Endothelial cell of umbilical vein (primary cell): ENCODE measurements at regions not wholly inside any gene's neighbourhood (a gene's known extent, or its start where the extent isn't known, plus 50 kb on each side); places are given as distances from the start of the nearest gene placed in this dataset.

Experiments used
- BruUV-seq: library from RNA; stranded (reverse); fragments of 400-500 nt; replicated peaks from 2 replicates; lab custom pipeline; 2021; lab: Mats Ljungman, UMichigan
- CTCF ChIA-PET: fragments of 300-600, 350-600 bp; sonication (Branson Sonifier 250); formaldehyde crosslinking; loops from one replicate; lab custom pipeline; 2021; ENCODE audit warnings: antibody characterized with exemption, inconsistent platforms; lab: Charles Lee
- POLR2A ChIA-PET: fragments of 300-600, 350-600 bp; sonication (Branson Sonifier 250); formaldehyde crosslinking; loops from one replicate; lab custom pipeline; 2021; ENCODE audit warnings: antibody characterized with exemption, inconsistent platforms; lab: Charles Lee
- DNase-seq: peaks from one replicate; pipeline ENCODE4 v3.0.0-alpha.2; 2011; ENCODE audit warnings: low read depth, low spot score
- FAIRE-seq: peaks from 2 replicates; lab custom pipeline; 2011; peaks lifted over from hg19 to GRCh38; lab: Jason Lieb, UNC
- H2AFZ ChIP-seq: 2 replicates; pipeline ENCODE4 v1.6.0; 2012; ENCODE audit warnings: low read depth, low read length, control low read depth, inconsistent platforms
- H3K27ac ChIP-seq: 2 replicates; pipeline ENCODE4 v1.5.1; 2011; ENCODE audit warnings: low read depth, mild to moderate bottlenecking, control low read depth, low read length, moderate library complexity; ENCODE audit not compliant: insufficient read depth
- H3K27me3 ChIP-seq, 2 experiments: 2 replicates each; pipeline versions ENCODE4 v1.6.0 to v1.6.1; 2011; ENCODE audit warnings: low read length in 2 of 2, mixed read lengths in 1 of 2; ENCODE audit not compliant: control insufficient read depth in 2 of 2, insufficient read depth in 2 of 2
- H3K36me3 ChIP-seq, 2 experiments: 2 replicates in 1 of 2; 3 replicates in 1 of 2; pipeline ENCODE4 v1.5.1; 2011; ENCODE audit warnings: low read length in 2 of 2, mild to moderate bottlenecking in 1 of 2, moderate library complexity in 1 of 2; ENCODE audit not compliant: control insufficient read depth in 2 of 2, insufficient read depth in 2 of 2; ENCODE audit errors: extremely low read depth in 1 of 2
- H3K4me1 ChIP-seq: 3 replicates; pipeline ENCODE4 v1.5.1; 2011; ENCODE audit warnings: mild to moderate bottlenecking, low read length; ENCODE audit not compliant: control insufficient read depth, insufficient read depth; ENCODE audit errors: extremely low read depth
- H3K4me2 ChIP-seq: 2 replicates; pipeline ENCODE4 v1.6.1; 2011; ENCODE audit warnings: low read length, control low read depth, mixed read lengths; ENCODE audit not compliant: insufficient read depth
- H3K4me3 ChIP-seq, 3 experiments: fragments of 200-600 bp in 1 of 3; sonication (generic), shearing (Covaris generic) in 1 of 3; replicated peaks in 1 of 3; 2 replicates each; pipeline ENCODE4 v1.5.1; 2011 to 2016; ENCODE audit warnings: control low read depth in 3 of 3, low read length in 3 of 3, mild to moderate bottlenecking in 2 of 3, inconsistent platforms in 1 of 3, low read depth in 1 of 3, moderate library complexity in 1 of 3; ENCODE audit not compliant: insufficient read depth in 1 of 3
- H3K79me2 ChIP-seq: 2 replicates; pipeline ENCODE4 v1.6.0; 2012; ENCODE audit warnings: low read length, inconsistent platforms; ENCODE audit not compliant: control insufficient read depth, insufficient read depth
- H3K9ac ChIP-seq: replicated peaks from 2 replicates; pipeline ENCODE3; 2011; ENCODE audit warnings: low read length, control low read depth; ENCODE audit not compliant: insufficient read depth; ENCODE audit errors: extremely low read depth
- H3K9me1 ChIP-seq: replicated peaks from 3 replicates; pipeline ENCODE4 v1.6.0; 2011; ENCODE audit warnings: mild to moderate bottlenecking, low read length; ENCODE audit not compliant: control insufficient read depth, insufficient read depth; ENCODE audit errors: extremely low read depth
- H3K9me3 ChIP-seq: replicated peaks from 2 replicates; pipeline ENCODE4 v1.5.1; 2012; ENCODE audit warnings: low read length, inconsistent platforms; ENCODE audit not compliant: control insufficient read depth, insufficient read depth
- H4K20me1 ChIP-seq: replicated peaks from 2 replicates; pipeline ENCODE3; 2011; ENCODE audit warnings: mild to moderate bottlenecking, low read length; ENCODE audit not compliant: control insufficient read depth, insufficient read depth; ENCODE audit errors: extremely low read depth
- EZH2 ChIP-seq: IDR thresholded peaks from 2 replicates; pipeline ENCODE4 v1.6.1; 2012; ENCODE audit warnings: borderline replicate concordance, low read depth, mild to moderate bottlenecking, moderate library complexity, low read length, inconsistent platforms; ENCODE audit not compliant: severe bottlenecking
- FOS ChIP-seq: IDR thresholded peaks from 2 replicates; pipeline ENCODE4 v1.6.1; 2011; ENCODE audit warnings: mild to moderate bottlenecking, low read length, moderate library complexity, borderline replicate concordance; ENCODE audit not compliant: insufficient read depth
- GATA2 ChIP-seq: IDR thresholded peaks from 2 replicates; pipeline ENCODE4 v1.7.0; 2011; ENCODE audit warnings: low read depth, mild to moderate bottlenecking, moderate library complexity, mixed read lengths, low read length; ENCODE audit not compliant: insufficient read length, insufficient read depth
- JUN ChIP-seq: IDR thresholded peaks from 2 replicates; pipeline ENCODE4 v1.6.1; 2011; ENCODE audit warnings: borderline replicate concordance, low read depth; ENCODE audit not compliant: insufficient read length, insufficient read depth
- MYC ChIP-seq: IDR thresholded peaks from one replicate; pipeline ENCODE4 v1.6.1; 2011; ENCODE audit warnings: mild to moderate bottlenecking, low read depth, low read length
- POLR2AphosphoS5 ChIP-seq: IDR thresholded peaks from 2 replicates; pipeline ENCODE4 v1.6.1; 2012; ENCODE audit warnings: low read depth, mild to moderate bottlenecking, control low read depth, low read length, moderate library complexity; ENCODE audit not compliant: insufficient read depth
- dilution Hi-C: fragments of 300-500 bp; cut with MboI; formaldehyde crosslinking; loops from one replicate; pipeline ENCODE4 v1.15.0; 2019; ENCODE audit warnings: low sequenced_read_pairs; ENCODE audit not compliant: extremely low pct_ligation_motif_present
- intact Hi-C: fragments of 100-400 bp; cut with micrococcal nuclease; formaldehyde crosslinking; loops from one replicate; pipeline ENCODE4 v1.10.0; 2022
- TF ChIP-seq, protein P1 (sequence below), 2 donors: IDR thresholded peaks; 1 replicate in 1 of 2; 2 replicates in 1 of 2; pipeline ENCODE4 v1.5.1; 2011; ENCODE audit warnings: low read length in 2 of 2, mild to moderate bottlenecking in 2 of 2, moderate library complexity in 2 of 2, control low read depth in 1 of 2, inconsistent platforms in 1 of 2, low read depth in 1 of 2; ENCODE audit not compliant: insufficient read depth in 1 of 2; ENCODE audit errors: extremely low read depth in 1 of 2
- TF ChIP-seq, protein P2 (sequence below): IDR thresholded peaks from 2 replicates; pipeline ENCODE4 v1.6.1; 2011; ENCODE audit not compliant: insufficient read depth, insufficient read length

DNA sequence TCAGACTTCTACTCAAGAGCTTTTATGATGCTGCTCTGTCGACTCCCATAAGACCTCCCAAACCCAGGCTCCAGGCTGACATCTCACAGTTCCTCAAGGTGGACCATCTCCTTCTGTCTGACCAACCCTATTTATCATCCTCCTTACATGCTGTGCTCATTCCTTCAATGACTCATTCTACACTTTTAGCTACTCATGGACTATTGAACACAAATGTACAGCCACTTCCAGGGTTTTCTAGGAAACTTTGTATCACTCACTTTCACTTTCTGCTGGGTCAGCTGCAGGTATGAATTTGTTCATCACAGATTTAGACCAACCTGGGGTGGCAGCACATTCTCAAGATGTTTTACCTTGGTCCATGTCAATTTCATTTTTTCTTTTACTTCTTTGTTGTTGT lies 162.4 kb upstream of the FAM20A start:
- Histone ChIP-seq H3K79me2 (no peaks in the 10 kb centered on the region), H3K9ac (no peak overlapping the region), H2AFZ (no peak overlapping the region), H3K36me3 (no peaks in the 10 kb centered on the region), H3K9me3 (no peaks in the 10 kb centered on the region), H3K4me2 (no peak overlapping the region), H3K4me1 (peaks cover 9% of the 10 kb centered on the region), H3K4me3 (no peak overlapping the region), H4K20me1 (no peaks in the 10 kb centered on the region), H3K27ac (no peak overlapping the region), H3K9me1 (no peaks in the 10 kb centered on the region), H3K27me3 (no peaks in the 10 kb centered on the region)
- ChIA-PET CTCF (interaction anchor here (1.0 to 5.2 kb wide), 3 partner anchors 9 to 483 kb away, joined by 3 to 40 read pairs (median 9); no protein-coding TSS in a partner anchor), POLR2A (no interaction called here)
- TF ChIP-seq, protein P1, sequence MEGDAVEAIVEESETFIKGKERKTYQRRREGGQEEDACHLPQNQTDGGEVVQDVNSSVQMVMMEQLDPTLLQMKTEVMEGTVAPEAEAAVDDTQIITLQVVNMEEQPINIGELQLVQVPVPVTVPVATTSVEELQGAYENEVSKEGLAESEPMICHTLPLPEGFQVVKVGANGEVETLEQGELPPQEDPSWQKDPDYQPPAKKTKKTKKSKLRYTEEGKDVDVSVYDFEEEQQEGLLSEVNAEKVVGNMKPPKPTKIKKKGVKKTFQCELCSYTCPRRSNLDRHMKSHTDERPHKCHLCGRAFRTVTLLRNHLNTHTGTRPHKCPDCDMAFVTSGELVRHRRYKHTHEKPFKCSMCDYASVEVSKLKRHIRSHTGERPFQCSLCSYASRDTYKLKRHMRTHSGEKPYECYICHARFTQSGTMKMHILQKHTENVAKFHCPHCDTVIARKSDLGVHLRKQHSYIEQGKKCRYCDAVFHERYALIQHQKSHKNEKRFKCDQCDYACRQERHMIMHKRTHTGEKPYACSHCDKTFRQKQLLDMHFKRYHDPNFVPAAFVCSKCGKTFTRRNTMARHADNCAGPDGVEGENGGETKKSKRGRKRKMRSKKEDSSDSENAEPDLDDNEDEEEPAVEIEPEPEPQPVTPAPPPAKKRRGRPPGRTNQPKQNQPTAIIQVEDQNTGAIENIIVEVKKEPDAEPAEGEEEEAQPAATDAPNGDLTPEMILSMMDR (IDR thresholded peaks at IDR 0.05; ENCODE audit: extremely low read depth in 1 of 2, insufficient read depth in 1 of 2, low read depth in 1 of 2, low read length in 2 of 2), result no peak
- TF ChIP-seq MYC, result no peak
- TF ChIP-seq GATA2, result no peak
- no peak for TF ChIP-seq POLR2AphosphoS5
- no peak for TF ChIP-seq EZH2
- TF ChIP-seq, protein P2, sequence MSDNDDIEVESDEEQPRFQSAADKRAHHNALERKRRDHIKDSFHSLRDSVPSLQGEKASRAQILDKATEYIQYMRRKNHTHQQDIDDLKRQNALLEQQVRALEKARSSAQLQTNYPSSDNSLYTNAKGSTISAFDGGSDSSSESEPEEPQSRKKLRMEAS, result no peak
- TF ChIP-seq JUN, result no peak
- TF ChIP-seq FOS, result no peak
- FAIRE-seq (no peak), DNase-seq (no peak)
- intact Hi-C loops, result loop anchor here (5.0 kb wide), 1 partner anchor 501 kb away; no protein-coding TSS in a partner anchor
- dilution Hi-C loops, result no loop called here
- no TSS peak for BruUV-seq
